Karpas-422 (cell line): ENCODE measurements at regions not wholly inside any gene's neighbourhood (a gene's known extent, or its start where the extent isn't known, plus 50 kb on each side); places are given as distances from the start of the nearest gene placed in this dataset.

Source experiments
- DNase-seq: peaks from one replicate; pipeline ENCODE4 v3.0.0-alpha.2; 2015
- H2AFZ ChIP-seq: fragments of 200-600 bp; sonication (generic); 2 replicates; pipeline ENCODE4 v1.6.1; 2014; ENCODE audit warnings: antibody characterized with exemption, low read length, mixed read lengths
- H3K27ac ChIP-seq: fragments of 200-600 bp; sonication (generic); 2 replicates; pipeline ENCODE4 v1.5.1; 2014; ENCODE audit warnings: mild to moderate bottlenecking, low read length, moderate library complexity
- H3K27me3 ChIP-seq: fragments of 200-600 bp; sonication (generic); 2 replicates; pipeline ENCODE4 v1.6.1; 2014; ENCODE audit warnings: low read length, mixed read lengths
- H3K36me3 ChIP-seq: fragments of 200-600 bp; sonication (generic); 2 replicates; pipeline ENCODE4 v1.6.1; 2014; ENCODE audit warnings: low read length, mixed read lengths; ENCODE audit not compliant: insufficient read depth
- H3K4me1 ChIP-seq: fragments of 200-600 bp; sonication (generic); 2 replicates; pipeline ENCODE4 v1.6.1; 2014; ENCODE audit warnings: mild to moderate bottlenecking, low read length, mixed read lengths
- H3K4me2 ChIP-seq: fragments of 200-600 bp; sonication (generic); 2 replicates; pipeline ENCODE4 v1.6.1; 2014; ENCODE audit warnings: low read length, low read depth, mild to moderate bottlenecking; ENCODE audit not compliant: poor library complexity, severe bottlenecking
- H3K4me3 ChIP-seq: fragments of 200-600 bp; sonication (generic); 2 replicates; pipeline ENCODE4 v1.5.1; 2014; ENCODE audit warnings: mild to moderate bottlenecking, antibody characterized with exemption, low read length, mixed read lengths
- H3K79me2 ChIP-seq: fragments of 200-600 bp; sonication (generic); 2 replicates; pipeline ENCODE4 v1.6.1; 2014; ENCODE audit warnings: mild to moderate bottlenecking, low read length, mixed read lengths
- H3K9ac ChIP-seq: fragments of 200-600 bp; sonication (generic); 2 replicates; pipeline ENCODE4 v1.6.0; 2014; ENCODE audit warnings: low read length
- H3K9me2 ChIP-seq: fragments of 200-600 bp; sonication (generic), shearing (Covaris generic); replicated peaks from 2 replicates; pipeline ENCODE4 v1.6.0; 2014; ENCODE audit warnings: mild to moderate bottlenecking, low read length, moderate library complexity; ENCODE audit not compliant: insufficient read depth
- H3K9me3 ChIP-seq: fragments of 300-700, 200-600 bp; sonication (generic); 2 replicates; pipeline ENCODE4 v1.6.1; 2014; ENCODE audit warnings: low read length, mixed read lengths
- H4K20me1 ChIP-seq: fragments of 200-600 bp; sonication (generic); 2 replicates; pipeline ENCODE4 v1.6.1; 2014; ENCODE audit warnings: mild to moderate bottlenecking, antibody characterized with exemption, low read length, low read depth; ENCODE audit not compliant: insufficient read depth

DNA sequence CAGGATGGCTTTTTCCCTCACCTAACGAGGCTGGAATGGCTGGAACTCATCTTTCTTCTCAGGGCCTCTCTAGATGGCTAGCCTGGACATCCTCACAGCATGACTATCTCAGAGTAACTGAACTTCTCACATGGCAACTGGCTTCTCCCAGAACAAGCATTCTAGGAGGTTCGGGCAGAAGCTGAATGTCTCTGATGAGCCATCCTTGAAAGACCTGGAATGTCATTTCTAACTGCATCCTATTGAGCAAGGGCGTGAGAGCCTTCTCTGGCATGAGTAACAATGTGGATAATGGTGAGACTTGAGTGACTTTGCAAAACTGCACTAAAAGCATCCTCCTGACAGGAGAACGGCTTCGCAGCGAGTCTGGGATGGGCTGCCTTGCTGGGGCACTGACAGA is 487.7 kb downstream of the MAT2B start:
- H3K4me3 ChIP-seq: no peak overlapping the region
- H3K27ac ChIP-seq: no peak overlapping the region
- no peak overlapping the region for H3K4me2 ChIP-seq
- H3K9ac ChIP-seq: no peak overlapping the region
- no peaks in the 10 kb centered on the region for H3K36me3 ChIP-seq
- H3K79me2 ChIP-seq: no peaks in the 10 kb centered on the region
- H2AFZ ChIP-seq: no peak overlapping the region
- H3K9me2 ChIP-seq: no peaks in the 10 kb centered on the region
- DNase-seq: no peak
- no peaks in the 10 kb centered on the region for H3K4me1 ChIP-seq
- no peaks in the 10 kb centered on the region for H3K27me3 ChIP-seq
- no peaks in the 10 kb centered on the region for H4K20me1 ChIP-seq
- no peaks in the 10 kb centered on the region for H3K9me3 ChIP-seq

DNA sequence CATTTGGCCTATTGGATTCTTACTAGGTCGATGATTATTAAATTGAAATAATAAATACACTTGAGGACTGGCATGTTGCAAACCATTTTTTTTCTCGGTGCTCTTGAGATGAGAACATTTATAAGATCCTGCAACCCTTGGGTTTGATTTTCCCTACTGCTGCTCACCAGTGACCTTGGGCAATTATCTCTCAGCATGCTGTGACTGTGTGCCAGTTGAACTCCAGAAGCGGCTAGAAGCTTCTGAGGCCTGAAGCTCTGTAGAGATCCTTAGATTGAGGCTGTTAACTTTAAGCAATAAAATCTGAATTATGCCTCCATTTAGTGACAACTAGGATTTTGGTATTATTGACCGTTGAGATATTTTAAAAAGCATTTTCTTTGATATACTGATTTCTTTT is 489.8 kb downstream of the MAT2B start:
- Histone ChIP-seq H2AFZ (no peak overlapping the region), H3K79me2 (no peaks in the 10 kb centered on the region), H3K4me3 (no peak overlapping the region), H3K9ac (no peak overlapping the region), H3K9me3 (no peaks in the 10 kb centered on the region), H4K20me1 (no peaks in the 10 kb centered on the region), H3K27ac (no peak overlapping the region), H3K9me2 (no peaks in the 10 kb centered on the region), H3K36me3 (no peaks in the 10 kb centered on the region), H3K4me1 (no peaks in the 10 kb centered on the region), H3K27me3 (no peaks in the 10 kb centered on the region), H3K4me2 (no peak overlapping the region)
- DNase-seq: no peak

DNA sequence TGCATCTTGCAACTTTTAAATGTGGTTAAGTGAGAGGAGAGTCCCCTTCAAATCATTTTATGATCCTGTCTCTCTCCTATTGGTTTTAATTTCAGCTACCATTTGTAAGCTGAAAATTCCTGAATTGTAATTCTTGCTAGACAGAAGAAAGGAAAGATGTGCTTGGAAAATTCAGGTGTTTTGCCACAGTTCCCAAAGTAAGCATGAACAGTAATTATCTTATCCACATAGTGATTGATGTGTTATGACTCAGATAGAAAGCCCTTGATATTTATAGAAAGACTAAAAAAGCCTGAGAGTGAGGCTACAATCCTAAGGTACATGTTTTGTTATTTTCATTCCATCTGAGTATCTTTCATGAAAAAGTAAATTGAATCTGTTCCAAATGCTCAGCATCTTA is 492.5 kb downstream of the MAT2B start:
- Histone ChIP-seq H3K9ac (no peak overlapping the region), H3K36me3 (no peaks in the 10 kb centered on the region), H3K79me2 (no peaks in the 10 kb centered on the region), H3K9me3 (no peaks in the 10 kb centered on the region), H2AFZ (no peak overlapping the region), H3K4me3 (no peak overlapping the region), H4K20me1 (no peaks in the 10 kb centered on the region), H3K27ac (no peak overlapping the region), H3K4me2 (no peak overlapping the region), H3K4me1 (no peaks in the 10 kb centered on the region), H3K9me2 (no peaks in the 10 kb centered on the region), H3K27me3 (no peaks in the 10 kb centered on the region)
- DNase-seq: no peak

DNA sequence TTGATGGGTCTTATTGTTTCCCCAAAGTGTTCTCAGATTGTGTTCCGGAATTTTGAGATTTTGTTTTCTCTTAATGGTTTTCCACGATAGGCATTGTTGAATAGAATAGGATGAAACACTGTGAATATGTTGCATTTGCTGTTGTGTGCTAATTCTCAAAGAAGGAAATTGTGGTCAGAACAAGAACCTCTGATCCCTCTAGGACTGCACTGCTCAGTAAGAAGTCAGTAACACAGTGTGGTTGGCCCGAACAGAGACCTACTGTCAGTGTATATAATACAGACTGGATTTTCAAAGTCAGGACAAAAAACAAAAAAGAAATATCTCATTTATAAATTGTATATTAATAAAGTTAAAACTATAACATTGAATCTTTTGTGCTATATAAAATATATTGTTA is 494.8 kb downstream of the MAT2B start:
- H2AFZ ChIP-seq: no peak overlapping the region
- no peaks in the 10 kb centered on the region for H3K79me2 ChIP-seq
- DNase-seq: no peak
- H3K27ac ChIP-seq: no peak overlapping the region
- H3K4me2 ChIP-seq: no peak overlapping the region
- no peaks in the 10 kb centered on the region for H4K20me1 ChIP-seq
- H3K27me3 ChIP-seq: no peaks in the 10 kb centered on the region
- H3K9me2 ChIP-seq: no peaks in the 10 kb centered on the region
- no peak overlapping the region for H3K4me3 ChIP-seq
- H3K4me1 ChIP-seq: no peaks in the 10 kb centered on the region
- H3K9ac ChIP-seq: no peak overlapping the region
- no peaks in the 10 kb centered on the region for H3K9me3 ChIP-seq
- no peaks in the 10 kb centered on the region for H3K36me3 ChIP-seq

DNA sequence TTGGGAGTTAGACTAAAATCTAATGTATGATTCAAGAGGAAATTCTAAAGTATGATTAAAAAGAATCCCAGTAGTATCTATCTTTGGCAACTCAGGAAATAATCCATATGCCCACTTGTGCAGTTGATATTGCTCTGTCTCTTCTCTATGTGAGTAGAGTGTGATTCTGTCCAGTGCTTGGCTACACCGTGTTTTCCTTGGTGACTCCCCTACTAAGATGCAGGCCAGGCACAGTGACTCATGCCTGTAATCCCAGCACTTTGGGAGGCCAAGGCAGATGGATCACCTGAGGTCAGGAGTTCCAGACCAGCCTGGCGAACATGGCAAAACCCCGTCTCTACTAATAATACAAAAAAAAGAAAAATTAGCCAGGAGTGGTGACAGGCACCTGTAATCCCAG is 495.4 kb downstream of the MAT2B start:
- no peaks in the 10 kb centered on the region for H3K9me3 ChIP-seq
- no peak overlapping the region for H3K4me3 ChIP-seq
- no peak overlapping the region for H2AFZ ChIP-seq
- no peaks in the 10 kb centered on the region for H3K4me1 ChIP-seq
- no peaks in the 10 kb centered on the region for H3K36me3 ChIP-seq
- DNase-seq: no peak
- no peaks in the 10 kb centered on the region for H3K9me2 ChIP-seq
- no peaks in the 10 kb centered on the region for H4K20me1 ChIP-seq
- no peaks in the 10 kb centered on the region for H3K79me2 ChIP-seq
- H3K27ac ChIP-seq: no peak overlapping the region
- no peaks in the 10 kb centered on the region for H3K27me3 ChIP-seq
- no peak overlapping the region for H3K9ac ChIP-seq
- H3K4me2 ChIP-seq: no peak overlapping the region

DNA sequence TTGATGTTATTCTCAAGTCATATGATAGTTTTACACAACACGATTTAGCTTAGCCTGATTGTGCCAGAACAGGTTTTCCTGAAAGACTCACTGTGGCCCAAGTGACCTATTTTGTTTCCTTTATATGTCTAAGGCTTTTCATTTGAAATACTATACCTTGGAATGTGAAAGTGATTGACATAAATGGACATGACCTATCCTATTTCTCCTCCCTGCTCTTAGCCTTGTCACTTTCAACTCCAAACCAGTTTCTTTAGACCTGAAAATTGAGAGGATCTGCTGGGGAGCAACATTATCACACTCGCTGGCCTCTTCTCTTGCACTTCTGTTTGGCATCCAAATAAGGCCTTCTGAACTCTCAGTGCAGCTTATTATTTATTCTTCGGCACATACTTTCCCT is 496.8 kb downstream of the MAT2B start:
- Histone ChIP-seq H3K4me3 (no peak overlapping the region), H3K36me3 (no peaks in the 10 kb centered on the region), H3K4me1 (no peaks in the 10 kb centered on the region), H3K9me2 (no peaks in the 10 kb centered on the region), H3K79me2 (no peaks in the 10 kb centered on the region), H3K27ac (no peak overlapping the region), H3K4me2 (no peak overlapping the region), H2AFZ (no peak overlapping the region), H3K27me3 (no peaks in the 10 kb centered on the region), H3K9me3 (no peaks in the 10 kb centered on the region), H3K9ac (no peak overlapping the region), H4K20me1 (no peaks in the 10 kb centered on the region)
- DNase-seq: no peak

DNA sequence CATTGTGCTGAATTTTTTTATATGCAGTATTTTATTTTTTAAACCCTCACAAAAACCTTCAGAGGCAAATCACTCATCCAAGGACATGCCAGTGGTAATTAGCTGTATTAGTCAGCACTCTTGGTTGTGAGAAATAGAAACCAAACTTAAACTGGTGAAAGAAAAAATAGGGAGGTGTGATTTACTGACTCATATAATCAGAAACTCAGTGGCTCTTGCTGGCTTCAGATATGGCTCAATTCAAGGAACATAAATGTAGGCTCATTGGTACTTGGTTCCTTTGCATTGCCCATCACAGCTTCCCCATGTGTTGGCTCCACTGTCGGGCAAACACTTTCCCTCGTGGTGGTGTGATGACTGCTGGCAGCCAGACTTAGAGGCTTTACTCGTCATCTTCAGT is 497.2 kb downstream of the MAT2B start:
- H3K4me1 ChIP-seq: no peaks in the 10 kb centered on the region
- no peaks in the 10 kb centered on the region for H3K9me2 ChIP-seq
- H3K9me3 ChIP-seq: no peaks in the 10 kb centered on the region
- DNase-seq: no peak
- no peaks in the 10 kb centered on the region for H3K79me2 ChIP-seq
- H3K27me3 ChIP-seq: no peaks in the 10 kb centered on the region
- H4K20me1 ChIP-seq: no peaks in the 10 kb centered on the region
- no peak overlapping the region for H3K4me3 ChIP-seq
- H3K9ac ChIP-seq: no peak overlapping the region
- H3K36me3 ChIP-seq: no peaks in the 10 kb centered on the region
- no peak overlapping the region for H3K27ac ChIP-seq
- H3K4me2 ChIP-seq: no peak overlapping the region
- no peak overlapping the region for H2AFZ ChIP-seq

DNA sequence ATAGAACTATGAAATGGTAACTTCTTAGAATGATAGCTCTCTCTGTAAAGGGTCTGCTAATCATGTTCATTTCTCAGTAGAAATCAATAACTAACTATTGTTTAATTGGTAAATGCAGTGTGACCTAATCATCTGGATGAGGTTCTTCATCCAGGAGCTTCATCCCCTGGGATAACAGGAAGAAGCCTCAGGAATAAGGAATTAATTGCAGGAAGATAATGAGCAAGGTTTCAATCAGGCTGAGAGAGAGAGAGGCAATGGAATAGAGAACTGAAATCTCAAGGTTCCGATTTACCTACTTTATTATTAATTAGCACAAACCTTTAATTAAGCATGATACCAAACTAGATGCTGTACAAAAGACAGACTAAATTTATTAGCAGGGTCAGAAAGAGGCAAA is 499.7 kb downstream of the MAT2B start:
- H3K36me3 ChIP-seq: no peaks in the 10 kb centered on the region
- H3K4me2 ChIP-seq: no peak overlapping the region
- no peaks in the 10 kb centered on the region for H4K20me1 ChIP-seq
- H3K27me3 ChIP-seq: no peaks in the 10 kb centered on the region
- H3K9ac ChIP-seq: no peak overlapping the region
- H3K27ac ChIP-seq: no peak overlapping the region
- H2AFZ ChIP-seq: no peak overlapping the region
- H3K4me1 ChIP-seq: no peaks in the 10 kb centered on the region
- no peaks in the 10 kb centered on the region for H3K9me2 ChIP-seq
- H3K4me3 ChIP-seq: no peak overlapping the region
- H3K9me3 ChIP-seq: no peaks in the 10 kb centered on the region
- no peaks in the 10 kb centered on the region for H3K79me2 ChIP-seq
- DNase-seq: no peak

DNA sequence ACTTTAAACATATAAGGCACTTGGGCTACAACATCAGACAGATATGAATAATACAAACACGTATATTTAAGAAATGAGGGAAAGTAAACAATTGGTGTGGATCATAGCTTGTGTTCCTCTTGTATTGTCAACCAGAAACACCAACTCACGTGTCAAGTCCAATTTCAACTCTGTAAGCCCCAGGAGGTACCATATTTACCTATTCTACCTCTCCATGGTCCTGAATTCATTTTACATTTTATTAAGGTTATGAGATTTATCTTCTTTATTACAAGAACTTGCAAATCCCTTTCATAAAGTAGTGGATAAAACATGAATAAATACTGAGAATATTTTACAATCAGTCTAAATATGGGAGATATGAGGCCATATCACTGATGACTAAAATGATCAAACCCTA is 501.6 kb downstream of the MAT2B start:
- no peak for DNase-seq
- H3K9ac ChIP-seq: no peak overlapping the region
- H3K36me3 ChIP-seq: no peaks in the 10 kb centered on the region
- H3K27ac ChIP-seq: no peak overlapping the region
- H3K4me1 ChIP-seq: no peaks in the 10 kb centered on the region
- no peaks in the 10 kb centered on the region for H3K79me2 ChIP-seq
- no peaks in the 10 kb centered on the region for H3K9me2 ChIP-seq
- no peaks in the 10 kb centered on the region for H3K9me3 ChIP-seq
- no peaks in the 10 kb centered on the region for H4K20me1 ChIP-seq
- H2AFZ ChIP-seq: no peak overlapping the region
- H3K4me2 ChIP-seq: no peak overlapping the region
- H3K4me3 ChIP-seq: no peak overlapping the region
- H3K27me3 ChIP-seq: no peaks in the 10 kb centered on the region
